ENCODE measurements at regions not wholly inside any gene's neighbourhood (a gene's known extent, or its start where the extent isn't known, plus 50 kb on each side); places are given as distances from the start of the nearest gene placed in this dataset.
"Not testable (repeated sequence)": the region's sequence is repeated elsewhere in the genome, so short reads cannot be mapped to it uniquely, and the experiment has no call there.

GRCh38 chr1:204773246-204773645 lies 87.7 kb upstream of the LRRN2 start:
- intact Hi-C loops (cut with micrococcal nuclease) = no loop called here
- Mint-ChIP-seq H3K4me3 (no peak overlapping the region), H3K27ac (no peak overlapping the region), H3K36me3 (ENCODE audit: low read depth) (no peaks in the 10 kb centered on the region), H3K9me3 (no peaks in the 10 kb centered on the region), H3K27me3 (peaks cover 4% of the 10 kb centered on the region), H3K4me1 (ENCODE audit: low read depth) (no peaks in the 10 kb centered on the region)
- DNase-seq (no peak), ATAC-seq (no peak)
- CTCF ChIA-PET = interaction anchor here (2.3 to 2.4 kb wide), 2 partner anchors 9 to 34 kb away, joined by 11 to 12 read pairs; no protein-coding TSS in a partner anchor
- POLR2A ChIA-PET = no interaction called here
- TF ChIP-seq CTCF (IDR thresholded peaks at IDR 0.05) = no peak

GRCh38 chr1:204775546-204775945 lies 90.0 kb upstream of the LRRN2 start:
- no peak overlapping the region for H3K27ac Mint-ChIP-seq
- ChIA-PET POLR2A (no interaction called here), CTCF (interaction anchor here (1.3 to 1.7 kb wide), 4 partner anchors 12 to 210 kb away, joined by 4 to 13 read pairs (median 4); no protein-coding TSS in a partner anchor)
- ATAC-seq (no peak), DNase-seq (no peak)
- H3K4me1 Mint-ChIP-seq (ENCODE audit: low read depth) = no peaks in the 10 kb centered on the region
- intact Hi-C loops (cut with micrococcal nuclease) = no loop called here
- no peak overlapping the region for H3K4me3 Mint-ChIP-seq
- peaks cover 2% of the 10 kb centered on the region for H3K27me3 Mint-ChIP-seq
- H3K9me3 Mint-ChIP-seq = no peaks in the 10 kb centered on the region
- no peaks in the 10 kb centered on the region for H3K36me3 Mint-ChIP-seq (ENCODE audit: low read depth)
- TF ChIP-seq CTCF (IDR thresholded peaks at IDR 0.05) = no peak

- Mint-ChIP-seq H3K4me1 (ENCODE audit: low read depth) (no peaks in the 10 kb centered on the region), H3K27ac (no peak overlapping the region), H3K4me3 (no peak overlapping the region), H3K9me3 (no peaks in the 10 kb centered on the region), H3K27me3 (peaks cover 8% of the 10 kb centered on the region), H3K36me3 (ENCODE audit: low read depth) (no peaks in the 10 kb centered on the region)
- intact Hi-C loops (cut with micrococcal nuclease) = no loop called here
- no peak for TF ChIP-seq CTCF (IDR thresholded peaks at IDR 0.05)
- DNase-seq (no peak), ATAC-seq (no peak)
- POLR2A ChIA-PET = interaction anchor here (1.0 kb wide), 1 partner anchor 189 kb away, joined by 3 read pairs; no protein-coding TSS in a partner anchor
- CTCF ChIA-PET = interaction anchor here (1.6 to 2.0 kb wide), 2 partner anchors 14 kb away, joined by 8 to 10 read pairs; no protein-coding TSS in a partner anchor
Measured at GRCh38 chr1:204777591-204777990, 92.1 kb upstream of the LRRN2 start.

GRCh38 chr1:204780630-204781029 lies 90.0 kb upstream of the NFASC start:
- ATAC-seq (no peak), DNase-seq (no peak)
- peaks cover 14% of the 10 kb centered on the region for H3K27me3 Mint-ChIP-seq
- TF ChIP-seq CTCF (IDR thresholded peaks at IDR 0.05) = no peak
- CTCF ChIA-PET = interaction anchor here (1.2 to 3.0 kb wide), 5 partner anchors 12 to 215 kb away, joined by 4 to 18 read pairs (median 4); no protein-coding TSS in a partner anchor
- no peak overlapping the region for H3K27ac Mint-ChIP-seq
- no peaks in the 10 kb centered on the region for H3K9me3 Mint-ChIP-seq
- no peak overlapping the region for H3K4me3 Mint-ChIP-seq
- POLR2A ChIA-PET = no interaction called here
- no peaks in the 10 kb centered on the region for H3K4me1 Mint-ChIP-seq (ENCODE audit: low read depth)
- intact Hi-C loops (cut with micrococcal nuclease) = no loop called here
- H3K36me3 Mint-ChIP-seq (ENCODE audit: low read depth) = no peaks in the 10 kb centered on the region

GRCh38 chr1:204782118-204782700 lies 88.5 kb upstream of the NFASC start:
- Mint-ChIP-seq H3K27ac (no peak overlapping the region), H3K27me3 (peaks cover 19% of the 10 kb centered on the region), H3K36me3 (ENCODE audit: low read depth) (no peaks in the 10 kb centered on the region), H3K9me3 (no peaks in the 10 kb centered on the region), H3K4me3 (no peak overlapping the region), H3K4me1 (ENCODE audit: low read depth) (no peaks in the 10 kb centered on the region)
- ATAC-seq (no peak), DNase-seq (no peak)
- intact Hi-C loops (cut with micrococcal nuclease) = no loop called here
- POLR2A ChIA-PET = no interaction called here
- CTCF ChIA-PET = interaction anchor here (1.2 to 3.0 kb wide), 4 partner anchors 18 to 120 kb away, joined by 3 to 18 read pairs (median 4); no protein-coding TSS in a partner anchor
- TF ChIP-seq CTCF (IDR thresholded peaks at IDR 0.05) = no peak

- H3K27ac Mint-ChIP-seq; H3K4me1 Mint-ChIP-seq (ENCODE audit: low read depth); H3K36me3 Mint-ChIP-seq (ENCODE audit: low read depth); POLR2A ChIA-PET; H3K4me3 Mint-ChIP-seq; H3K9me3 Mint-ChIP-seq; intact Hi-C loops (cut with micrococcal nuclease); ATAC-seq; DNase-seq: not testable (repeated sequence)
- CTCF ChIA-PET = interaction anchor here (1.0 to 4.1 kb wide), 3 partner anchors 9 to 22 kb away, joined by 3 to 19 read pairs (median 3); no protein-coding TSS in a partner anchor
- H3K27me3 Mint-ChIP-seq = peaks cover 28% of the 10 kb centered on the region
Measured at GRCh38 chr1:204785023-204785422, 85.6 kb upstream of the NFASC start.

Measured in activated CD8-positive, alpha-beta T cell treated with anti-CD3 and anti-CD28 coated beads for 36 hours (primary cell).